Fibroblast of lung (primary cell): ENCODE measurements at regions not wholly inside any gene's neighbourhood (a gene's known extent, or its start where the extent isn't known, plus 50 kb on each side); places are given as distances from the start of the nearest gene placed in this dataset.

Source experiments
- CTCF ChIP-seq, 2 donors: IDR thresholded peaks in 1 of 2; conservative IDR thresholded peaks in 1 of 2; 1 replicate in 1 of 2; 2 replicates in 1 of 2; pipeline ENCODE4 v1.5.1; 2011 to 2012; ENCODE audit warnings: low read length in 2 of 2, control low read depth in 1 of 2, inconsistent platforms in 1 of 2, low read depth in 1 of 2, mild to moderate bottlenecking in 1 of 2
- EZH2 ChIP-seq: IDR thresholded peaks from 2 replicates; pipeline ENCODE4 v1.5.1; 2012; ENCODE audit warnings: low read length, control low read depth, mild to moderate bottlenecking; ENCODE audit errors: missing control alignments

GRCh38 chr12:16730772-16731171 is 124.8 kb upstream of the LMO3 start:
- TF ChIP-seq CTCF (conservative IDR thresholded peaks at IDR 0.05 in 1 of 2, IDR thresholded peaks at IDR 0.05 in 1 of 2; ENCODE audit: low read depth in 1 of 2, low read length in 2 of 2) (no peak), EZH2 (no peak)
